ENCODE measurements at regions not wholly inside any gene's neighbourhood (a gene's known extent, or its start where the extent isn't known, plus 50 kb on each side); places are given as distances from the start of the nearest gene placed in this dataset.

DNA sequence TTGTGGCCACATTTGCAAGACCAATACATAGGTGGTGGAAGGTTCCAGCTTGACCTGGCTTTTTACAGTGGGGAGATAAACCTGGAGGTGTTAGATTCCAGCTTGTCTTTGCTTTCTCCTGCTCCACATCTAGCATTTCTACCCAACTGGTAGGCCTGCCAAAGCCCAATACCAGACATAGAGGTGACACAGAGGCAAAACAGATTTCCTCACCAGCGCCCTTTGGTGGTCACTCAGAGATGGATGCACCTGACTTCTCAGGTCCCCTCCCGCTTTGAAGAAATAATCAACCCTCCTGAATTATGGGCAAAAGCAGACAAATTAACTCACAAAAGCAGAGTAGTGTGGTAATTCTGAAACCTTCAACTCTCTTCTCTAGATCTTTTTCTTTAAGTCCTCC is 1356.2 kb downstream of the FAM181B start:
- BruUV-seq (replicated peaks): no TSS peak
- H2AFZ ChIP-seq (ENCODE audit: low read length): no peak overlapping the region
- H3K79me2 ChIP-seq (ENCODE audit: insufficient read depth, low read length): no peaks in the 10 kb centered on the region
- no peaks in the 10 kb centered on the region for H4K20me1 ChIP-seq (ENCODE audit: insufficient read depth, low read length)
- H3K4me1 ChIP-seq (ENCODE audit: insufficient read depth, low read length): no peaks in the 10 kb centered on the region
- ChIA-PET CTCF (ENCODE audit: low intra/inter-chr PET ratio, low total read pairs) (no interaction called here), POLR2A (no interaction called here)
- no peak for ATAC-seq
- H3K27me3 ChIP-seq (ENCODE audit: control insufficient read depth in 1 of 2, insufficient read depth in 2 of 2, low read length in 2 of 2): no peaks in the 10 kb centered on the region
- H3K4me3 ChIP-seq (replicated peaks in 1 of 3; ENCODE audit: insufficient read depth in 1 of 3, low read depth in 2 of 3, low read length in 3 of 3): no peak overlapping the region
- no peak overlapping the region for H3K9ac ChIP-seq (ENCODE audit: insufficient read depth, low read depth, low read length)
- no peak overlapping the region for H3K27ac ChIP-seq (ENCODE audit: extremely low read length, insufficient read depth, low read length)
- H3K4me2 ChIP-seq (ENCODE audit: low read depth, low read length): no peak overlapping the region
- H3K36me3 ChIP-seq (replicated peaks in 1 of 2; ENCODE audit: control insufficient read depth in 1 of 2, insufficient read depth in 2 of 2, low read length in 2 of 2): no peaks in the 10 kb centered on the region
- 0% methylated on average over 2 of the region's 2 CpGs for WGBS (ENCODE audit: low lambda C conversion rate)
- no peak for FAIRE-seq
- intact Hi-C loops (cut with micrococcal nuclease; ENCODE audit: unreplicated experiment): no loop called here
- TF ChIP-seq DMAP1 (CRISPR knock-in tag; IDR thresholded peaks at IDR 0.05): no peak
- no peak for TF ChIP-seq GFI1 (CRISPR knock-in tag; IDR thresholded peaks at IDR 0.05; ENCODE audit: borderline replicate concordance)
- TF ChIP-seq, protein P1, sequence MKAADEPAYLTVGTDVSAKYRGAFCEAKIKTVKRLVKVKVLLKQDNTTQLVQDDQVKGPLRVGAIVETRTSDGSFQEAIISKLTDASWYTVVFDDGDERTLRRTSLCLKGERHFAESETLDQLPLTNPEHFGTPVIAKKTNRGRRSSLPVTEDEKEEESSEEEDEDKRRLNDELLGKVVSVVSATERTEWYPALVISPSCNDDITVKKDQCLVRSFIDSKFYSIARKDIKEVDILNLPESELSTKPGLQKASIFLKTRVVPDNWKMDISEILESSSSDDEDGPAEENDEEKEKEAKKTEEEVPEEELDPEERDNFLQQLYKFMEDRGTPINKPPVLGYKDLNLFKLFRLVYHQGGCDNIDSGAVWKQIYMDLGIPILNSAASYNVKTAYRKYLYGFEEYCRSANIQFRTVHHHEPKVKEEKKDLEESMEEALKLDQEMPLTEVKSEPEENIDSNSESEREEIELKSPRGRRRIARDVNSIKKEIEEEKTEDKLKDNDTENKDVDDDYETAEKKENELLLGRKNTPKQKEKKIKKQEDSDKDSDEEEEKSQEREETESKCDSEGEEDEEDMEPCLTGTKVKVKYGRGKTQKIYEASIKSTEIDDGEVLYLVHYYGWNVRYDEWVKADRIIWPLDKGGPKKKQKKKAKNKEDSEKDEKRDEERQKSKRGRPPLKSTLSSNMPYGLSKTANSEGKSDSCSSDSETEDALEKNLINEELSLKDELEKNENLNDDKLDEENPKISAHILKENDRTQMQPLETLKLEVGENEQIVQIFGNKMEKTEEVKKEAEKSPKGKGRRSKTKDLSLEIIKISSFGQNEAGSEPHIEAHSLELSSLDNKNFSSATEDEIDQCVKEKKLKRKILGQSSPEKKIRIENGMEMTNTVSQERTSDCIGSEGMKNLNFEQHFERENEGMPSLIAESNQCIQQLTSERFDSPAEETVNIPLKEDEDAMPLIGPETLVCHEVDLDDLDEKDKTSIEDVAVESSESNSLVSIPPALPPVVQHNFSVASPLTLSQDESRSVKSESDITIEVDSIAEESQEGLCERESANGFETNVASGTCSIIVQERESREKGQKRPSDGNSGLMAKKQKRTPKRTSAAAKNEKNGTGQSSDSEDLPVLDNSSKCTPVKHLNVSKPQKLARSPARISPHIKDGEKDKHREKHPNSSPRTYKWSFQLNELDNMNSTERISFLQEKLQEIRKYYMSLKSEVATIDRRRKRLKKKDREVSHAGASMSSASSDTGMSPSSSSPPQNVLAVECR (CRISPR knock-in tag; IDR thresholded peaks at IDR 0.05; ENCODE audit: borderline replicate concordance): no peak
- TF ChIP-seq MEIS1 (CRISPR knock-in tag; IDR thresholded peaks at IDR 0.05; ENCODE audit: borderline replicate concordance): no peak
- no peak for TF ChIP-seq RFXAP (CRISPR knock-in tag; IDR thresholded peaks at IDR 0.05; ENCODE audit: borderline replicate concordance)
- TF ChIP-seq, protein P2, sequence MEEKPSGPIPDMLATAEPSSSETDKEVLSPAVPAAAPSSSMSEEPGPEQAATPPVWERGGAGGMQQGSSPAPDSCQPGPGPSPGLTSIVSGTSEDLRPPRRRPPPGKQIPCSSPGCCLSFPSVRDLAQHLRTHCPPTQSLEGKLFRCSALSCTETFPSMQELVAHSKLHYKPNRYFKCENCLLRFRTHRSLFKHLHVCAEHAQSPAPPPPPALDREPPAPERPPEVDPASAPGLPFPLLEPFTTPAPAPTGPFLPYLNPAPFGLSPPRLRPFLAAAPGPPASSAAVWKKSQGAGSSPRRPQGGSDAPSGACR (CRISPR knock-in tag; IDR thresholded peaks at IDR 0.05): no peak
- TF ChIP-seq, protein P3, sequence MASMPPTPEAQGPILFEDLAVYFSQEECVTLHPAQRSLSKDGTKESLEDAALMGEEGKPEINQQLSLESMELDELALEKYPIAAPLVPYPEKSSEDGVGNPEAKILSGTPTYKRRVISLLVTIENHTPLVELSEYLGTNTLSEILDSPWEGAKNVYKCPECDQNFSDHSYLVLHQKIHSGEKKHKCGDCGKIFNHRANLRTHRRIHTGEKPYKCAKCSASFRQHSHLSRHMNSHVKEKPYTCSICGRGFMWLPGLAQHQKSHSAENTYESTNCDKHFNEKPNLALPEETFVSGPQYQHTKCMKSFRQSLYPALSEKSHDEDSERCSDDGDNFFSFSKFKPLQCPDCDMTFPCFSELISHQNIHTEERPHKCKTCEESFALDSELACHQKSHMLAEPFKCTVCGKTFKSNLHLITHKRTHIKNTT (CRISPR knock-in tag; IDR thresholded peaks at IDR 0.05): no peak
- no peak for TF ChIP-seq ZC3H4 (CRISPR knock-in tag; IDR thresholded peaks at IDR 0.05; ENCODE audit: borderline replicate concordance)
- TF ChIP-seq, protein P4, sequence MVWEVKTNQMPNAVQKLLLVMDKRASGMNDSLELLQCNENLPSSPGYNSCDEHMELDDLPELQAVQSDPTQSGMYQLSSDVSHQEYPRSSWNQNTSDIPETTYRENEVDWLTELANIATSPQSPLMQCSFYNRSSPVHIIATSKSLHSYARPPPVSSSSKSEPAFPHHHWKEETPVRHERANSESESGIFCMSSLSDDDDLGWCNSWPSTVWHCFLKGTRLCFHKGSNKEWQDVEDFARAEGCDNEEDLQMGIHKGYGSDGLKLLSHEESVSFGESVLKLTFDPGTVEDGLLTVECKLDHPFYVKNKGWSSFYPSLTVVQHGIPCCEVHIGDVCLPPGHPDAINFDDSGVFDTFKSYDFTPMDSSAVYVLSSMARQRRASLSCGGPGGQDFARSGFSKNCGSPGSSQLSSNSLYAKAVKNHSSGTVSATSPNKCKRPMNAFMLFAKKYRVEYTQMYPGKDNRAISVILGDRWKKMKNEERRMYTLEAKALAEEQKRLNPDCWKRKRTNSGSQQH (CRISPR knock-in tag; IDR thresholded peaks at IDR 0.05; ENCODE audit: low read depth): no peak
- no peak for TF ChIP-seq ZSCAN9 (CRISPR knock-in tag; IDR thresholded peaks at IDR 0.05; ENCODE audit: borderline replicate concordance)
- TF ChIP-seq TGIF2 (CRISPR knock-in tag; IDR thresholded peaks at IDR 0.05): no peak
- TF ChIP-seq RFX5 (IDR thresholded peaks at IDR 0.05; ENCODE audit: low read depth, low read length): no peak
- no peak for TF ChIP-seq ZNF772 (CRISPR knock-in tag; IDR thresholded peaks at IDR 0.05)
- TF ChIP-seq, protein P5, sequence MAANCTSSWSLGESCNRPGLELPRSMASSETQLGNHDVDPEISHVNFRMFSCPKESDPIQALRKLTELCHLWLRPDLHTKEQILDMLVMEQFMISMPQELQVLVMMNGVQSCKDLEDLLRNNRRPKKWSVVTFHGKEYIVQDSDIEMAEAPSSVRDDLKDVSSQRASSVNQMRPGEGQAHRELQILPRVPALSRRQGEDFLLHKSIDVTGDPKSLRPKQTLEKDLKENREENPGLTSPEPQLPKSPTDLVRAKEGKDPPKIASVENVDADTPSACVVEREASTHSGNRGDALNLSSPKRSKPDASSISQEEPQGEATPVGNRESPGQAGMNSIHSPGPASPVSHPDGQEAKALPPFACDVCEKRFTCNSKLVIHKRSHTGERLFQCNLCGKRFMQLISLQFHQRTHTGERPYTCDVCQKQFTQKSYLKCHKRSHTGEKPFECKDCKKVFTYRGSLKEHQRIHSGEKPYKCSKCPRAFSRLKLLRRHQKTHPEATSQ (CRISPR knock-in tag; IDR thresholded peaks at IDR 0.05; ENCODE audit: borderline replicate concordance): no peak
- no peak for TF ChIP-seq SATB2 (CRISPR knock-in tag; IDR thresholded peaks at IDR 0.05)
- TF ChIP-seq, protein P6, sequence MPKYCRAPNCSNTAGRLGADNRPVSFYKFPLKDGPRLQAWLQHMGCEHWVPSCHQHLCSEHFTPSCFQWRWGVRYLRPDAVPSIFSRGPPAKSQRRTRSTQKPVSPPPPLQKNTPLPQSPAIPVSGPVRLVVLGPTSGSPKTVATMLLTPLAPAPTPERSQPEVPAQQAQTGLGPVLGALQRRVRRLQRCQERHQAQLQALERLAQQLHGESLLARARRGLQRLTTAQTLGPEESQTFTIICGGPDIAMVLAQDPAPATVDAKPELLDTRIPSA (CRISPR knock-in tag; IDR thresholded peaks at IDR 0.05; ENCODE audit: borderline replicate concordance): no peak
- no peak for TF ChIP-seq ZNF782 (CRISPR knock-in tag; IDR thresholded peaks at IDR 0.05; ENCODE audit: borderline replicate concordance)
- no peak for DNase-seq (ENCODE audit: low spot score)
- in situ Hi-C loops (cut with HindIII; ENCODE audit: extremely low pct_ligation_motif_present, low pct_unique_long_range_greater_than_20kb): no loop called here
- H3K9me3 ChIP-seq (ENCODE audit: low read length): no peaks in the 10 kb centered on the region; the same call in 1 of the 2 replicates
